H9 (cell line): ENCODE measurements at regions not wholly inside any gene's neighbourhood (a gene's known extent, or its start where the extent isn't known, plus 50 kb on each side); places are given as distances from the start of the nearest gene placed in this dataset.

Source experiments
- DNase-seq: peaks from one replicate; pipeline ENCODE4 v3.0.0-alpha.2; 2017
- H2AFZ ChIP-seq: one replicate; pipeline ENCODE4 v1.6.1; 2013; ENCODE audit warnings: mild to moderate bottlenecking, low read length, control low read depth, moderate library complexity
- H2AK5ac ChIP-seq: 2 replicates; pipeline ENCODE4 v1.6.1; 2013; ENCODE audit warnings: low read length, control low read depth, mixed read lengths; ENCODE audit not compliant: insufficient read length
- H2BK120ac ChIP-seq: one replicate; pipeline ENCODE4 v1.6.1; 2013; ENCODE audit warnings: low read depth, mild to moderate bottlenecking, low read length, control low read depth, inconsistent platforms; ENCODE audit not compliant: poor library complexity, severe bottlenecking
- H2BK12ac ChIP-seq: 2 replicates; pipeline ENCODE4 v1.6.1; 2013; ENCODE audit warnings: low read length, control low read depth, mixed read lengths, low read depth; ENCODE audit not compliant: insufficient read length
- H2BK15ac ChIP-seq: 2 replicates; pipeline ENCODE4 v1.6.1; 2013; ENCODE audit warnings: low read depth, low read length, control low read depth
- H2BK20ac ChIP-seq: one replicate; pipeline ENCODE4 v1.6.1; 2013; ENCODE audit warnings: low read depth, mild to moderate bottlenecking, low read length, control low read depth, inconsistent platforms; ENCODE audit not compliant: poor library complexity, severe bottlenecking
- H2BK5ac ChIP-seq: 2 replicates; pipeline ENCODE4 v1.6.1; 2013; ENCODE audit warnings: low read length, control low read depth, mixed read lengths; ENCODE audit not compliant: insufficient read length
- H3K14ac ChIP-seq: 2 replicates; pipeline ENCODE4 v1.6.1; 2013; ENCODE audit warnings: low read length, control low read depth; ENCODE audit not compliant: insufficient read depth
- H3K18ac ChIP-seq: 2 replicates; pipeline ENCODE4 v1.6.1; 2013; ENCODE audit warnings: low read depth, mild to moderate bottlenecking, mixed read lengths, low read length, control low read depth; ENCODE audit not compliant: insufficient read length
- H3K23ac ChIP-seq: 2 replicates; pipeline ENCODE4 v1.6.1; 2013; ENCODE audit warnings: low read length, control low read depth, mixed read lengths, low read depth; ENCODE audit not compliant: insufficient read length
- H3K23me2 ChIP-seq: 2 replicates; pipeline ENCODE4 v1.6.1; 2013; ENCODE audit warnings: low read depth, mild to moderate bottlenecking, mixed read lengths, low read length, control low read depth; ENCODE audit not compliant: insufficient read length, poor library complexity, severe bottlenecking
- H3K27ac ChIP-seq: 2 replicates; pipeline ENCODE4 v1.5.1; 2013; ENCODE audit warnings: low read length, control low read depth, mixed read lengths, low read depth; ENCODE audit not compliant: insufficient read length
- H3K27me3 ChIP-seq: 2 replicates; pipeline ENCODE4 v1.6.1; 2013; ENCODE audit warnings: low read length, control low read depth, inconsistent platforms; ENCODE audit not compliant: insufficient read depth
- H3K4ac ChIP-seq: 2 replicates; pipeline ENCODE4 v1.6.1; 2013; ENCODE audit warnings: low read depth, mild to moderate bottlenecking, control low read depth, inconsistent platforms, low read length, moderate library complexity
- H3K4me1 ChIP-seq: 2 replicates; pipeline ENCODE4 v1.6.1; 2013; ENCODE audit warnings: low read length, control low read depth, inconsistent platforms; ENCODE audit not compliant: insufficient read depth
- H3K4me2 ChIP-seq: 2 replicates; pipeline ENCODE4 v1.6.1; 2013; ENCODE audit warnings: low read length, control low read depth, mixed read lengths; ENCODE audit not compliant: insufficient read length, insufficient read depth
- H3K56ac ChIP-seq: 2 replicates; pipeline ENCODE4 v1.6.1; 2013; ENCODE audit warnings: low read depth, mild to moderate bottlenecking, mixed read lengths, low read length, control low read depth; ENCODE audit not compliant: insufficient read length
- H3K79me1 ChIP-seq: 2 replicates; pipeline ENCODE4 v1.6.1; 2013; ENCODE audit warnings: low read depth, mild to moderate bottlenecking, moderate library complexity, low read length, control low read depth, inconsistent platforms; ENCODE audit not compliant: insufficient read depth, poor library complexity, severe bottlenecking
- H3K79me2 ChIP-seq: 2 replicates; pipeline ENCODE4 v1.6.1; 2013; ENCODE audit warnings: low read length, control low read depth, inconsistent platforms; ENCODE audit not compliant: insufficient read depth
- H3K9ac ChIP-seq: 2 replicates; pipeline ENCODE4 v1.6.1; 2013; ENCODE audit warnings: low read length, control low read depth, mixed read lengths; ENCODE audit not compliant: insufficient read length; ENCODE audit errors: extremely low read depth
- H3K9me3 ChIP-seq: one replicate; pipeline ENCODE4 v1.6.1; 2013; ENCODE audit warnings: low read depth, low read length, inconsistent platforms; ENCODE audit not compliant: control insufficient read depth
- H3T11ph ChIP-seq: one replicate; pipeline ENCODE4 v1.6.1; 2013; ENCODE audit warnings: mild to moderate bottlenecking, low read length, control low read depth, inconsistent platforms
- H4K20me1 ChIP-seq: one replicate; pipeline ENCODE4 v1.6.1; 2013; ENCODE audit not compliant: control insufficient read depth, insufficient read length, insufficient read depth
- H4K5ac ChIP-seq: 2 replicates; pipeline ENCODE4 v1.6.1; 2013; ENCODE audit warnings: low read depth, mild to moderate bottlenecking, mixed read lengths, low read length, control low read depth; ENCODE audit not compliant: insufficient read length
- H4K8ac ChIP-seq: replicated peaks from 2 replicates; pipeline ENCODE4 v1.6.1; 2013; ENCODE audit warnings: low read length, control low read depth, mixed read lengths, low read depth; ENCODE audit not compliant: insufficient read length
- H4K91ac ChIP-seq: 2 replicates; pipeline ENCODE4 v1.6.1; 2013; ENCODE audit warnings: low read depth, mild to moderate bottlenecking, moderate library complexity, mixed read lengths, low read length, control low read depth; ENCODE audit not compliant: insufficient read length
- H3K27ac Mint-ChIP-seq, 3 experiments: 2 replicates in 2 of 3; 3 replicates in 1 of 3; pipeline ENCODE4 v1.8.0; 2020 to 2021; ENCODE audit warnings: mixed read lengths in 3 of 3, mild to moderate bottlenecking in 1 of 3, moderate library complexity in 1 of 3
- H3K27me3 Mint-ChIP-seq: 2 replicates; pipeline ENCODE4 v1.8.0; 2021; ENCODE audit warnings: low read depth, mild to moderate bottlenecking, moderate library complexity, mixed read lengths
- H3K36me3 Mint-ChIP-seq, 3 experiments: 2 replicates in 2 of 3; 3 replicates in 1 of 3; pipeline ENCODE4 v1.8.0; 2020 to 2021; ENCODE audit warnings: low read depth in 3 of 3, mixed read lengths in 3 of 3; ENCODE audit not compliant: insufficient read depth in 1 of 3
- H3K4me1 Mint-ChIP-seq, 2 experiments: 2 replicates each; pipeline ENCODE4 v1.8.0; 2020; ENCODE audit warnings: mixed read lengths in 2 of 2
- H3K4me3 Mint-ChIP-seq, 2 experiments: 2 replicates in 1 of 2; 3 replicates in 1 of 2; pipeline ENCODE4 v1.8.0; 2020 to 2021; ENCODE audit warnings: mild to moderate bottlenecking in 2 of 2, mixed read lengths in 2 of 2, moderate library complexity in 1 of 2
- H3K9me3 Mint-ChIP-seq, 2 experiments: 2 replicates in 1 of 2; 3 replicates in 1 of 2; pipeline ENCODE4 v1.8.0; 2020; ENCODE audit warnings: mild to moderate bottlenecking in 2 of 2, mixed read lengths in 2 of 2, moderate library complexity in 1 of 2
- CTCF ChIP-seq: fragments of 200-600 bp; sonication (generic); conservative IDR thresholded peaks from 3 replicates; pipeline ENCODE4 v1.8.0; 2021; ENCODE audit warnings: antibody characterized with exemption, mild to moderate bottlenecking
- WGBS: extraction: QIAGEN DNeasy Blood & Tissue Kit; methylation state at CpG from one replicate; pipeline ENCODE4 v1.1.7; 2013; ENCODE audit warnings: missing lambda C conversion rate, low lambda C conversion rate, mixed read lengths; ENCODE audit not compliant: insufficient read length; ENCODE audit errors: extremely low coverage; 5-methylcytosine and 5-hydroxymethylcytosine counted together

- H2AK5ac ChIP-seq, result no peak overlapping the region
Measured at GRCh38 chr6:47149554-47149953, 107.4 kb upstream of the ADGRF1 start.

More at GRCh38 chr6:47149554-47149953, 107.4 kb upstream of the ADGRF1 start:
- Histone ChIP-seq H3K79me1 (no peaks in the 10 kb centered on the region), H3K56ac (no peak overlapping the region), H4K20me1 (no peaks in the 10 kb centered on the region), H3K27me3 (no peaks in the 10 kb centered on the region), H4K91ac (no peak overlapping the region), H3K14ac (no peak overlapping the region), H3K4me1 (peaks cover 23% of the 10 kb centered on the region), H4K5ac (no peak overlapping the region), H3K23ac (no peak overlapping the region), H2BK12ac (no peak overlapping the region), H3K79me2 (no peaks in the 10 kb centered on the region), H2AFZ (no peak overlapping the region), H3K23me2 (no peaks in the 10 kb centered on the region), H2BK20ac (no peak overlapping the region), H3T11ph (no peak overlapping the region), H2BK120ac (no peak overlapping the region), H2BK15ac (no peak overlapping the region), H3K9me3 (no peaks in the 10 kb centered on the region), H3K4me2 (no peak overlapping the region), H3K4ac (no peak overlapping the region), H3K18ac (no peak overlapping the region), H4K8ac (no peak overlapping the region), H3K27ac (no peak overlapping the region), H3K9ac (no peak overlapping the region), H2BK5ac (no peak overlapping the region)
- Mint-ChIP-seq H3K27ac (no peak overlapping the region), H3K4me1 (peaks cover 43 to 44% of the 10 kb centered on the region in 2 experiments), H3K36me3 (no peaks in the 10 kb centered on the region), H3K27me3 (no peaks in the 10 kb centered on the region), H3K4me3 (no peak overlapping the region), H3K9me3 (no peaks in the 10 kb centered on the region; a peak in 1 of 5 replicates)
- no CpG with 5 or more reads among the region's 2 CpGs for WGBS
- DNase-seq, result no peak
- no peak for TF ChIP-seq CTCF
